WI38 (cell line): ENCODE measurements at regions not wholly inside any gene's neighbourhood (a gene's known extent, or its start where the extent isn't known, plus 50 kb on each side); places are given as distances from the start of the nearest gene placed in this dataset.

Experiments used
- H3K4me3 ChIP-seq: 2 replicates; pipeline ENCODE4 v1.5.1; 2011; ENCODE audit warnings: low read depth, mild to moderate bottlenecking, control low read depth, low read length
- TF ChIP-seq, protein P1 (sequence below): IDR thresholded peaks from 2 replicates; pipeline ENCODE4 v1.5.1; 2012; ENCODE audit warnings: low read depth, mild to moderate bottlenecking, control low read depth, low read length

GRCh38 chr15:25207369-25207768 lies 231.5 kb downstream of the UBE3A start:
- TF ChIP-seq, protein P1, sequence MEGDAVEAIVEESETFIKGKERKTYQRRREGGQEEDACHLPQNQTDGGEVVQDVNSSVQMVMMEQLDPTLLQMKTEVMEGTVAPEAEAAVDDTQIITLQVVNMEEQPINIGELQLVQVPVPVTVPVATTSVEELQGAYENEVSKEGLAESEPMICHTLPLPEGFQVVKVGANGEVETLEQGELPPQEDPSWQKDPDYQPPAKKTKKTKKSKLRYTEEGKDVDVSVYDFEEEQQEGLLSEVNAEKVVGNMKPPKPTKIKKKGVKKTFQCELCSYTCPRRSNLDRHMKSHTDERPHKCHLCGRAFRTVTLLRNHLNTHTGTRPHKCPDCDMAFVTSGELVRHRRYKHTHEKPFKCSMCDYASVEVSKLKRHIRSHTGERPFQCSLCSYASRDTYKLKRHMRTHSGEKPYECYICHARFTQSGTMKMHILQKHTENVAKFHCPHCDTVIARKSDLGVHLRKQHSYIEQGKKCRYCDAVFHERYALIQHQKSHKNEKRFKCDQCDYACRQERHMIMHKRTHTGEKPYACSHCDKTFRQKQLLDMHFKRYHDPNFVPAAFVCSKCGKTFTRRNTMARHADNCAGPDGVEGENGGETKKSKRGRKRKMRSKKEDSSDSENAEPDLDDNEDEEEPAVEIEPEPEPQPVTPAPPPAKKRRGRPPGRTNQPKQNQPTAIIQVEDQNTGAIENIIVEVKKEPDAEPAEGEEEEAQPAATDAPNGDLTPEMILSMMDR = no peak
- no peak overlapping the region for H3K4me3 ChIP-seq

GRCh38 chr15:25208735-25209134 lies 230.1 kb downstream of the UBE3A start:
- no peak overlapping the region for H3K4me3 ChIP-seq
- TF ChIP-seq, protein P1 = no peak

DNA sequence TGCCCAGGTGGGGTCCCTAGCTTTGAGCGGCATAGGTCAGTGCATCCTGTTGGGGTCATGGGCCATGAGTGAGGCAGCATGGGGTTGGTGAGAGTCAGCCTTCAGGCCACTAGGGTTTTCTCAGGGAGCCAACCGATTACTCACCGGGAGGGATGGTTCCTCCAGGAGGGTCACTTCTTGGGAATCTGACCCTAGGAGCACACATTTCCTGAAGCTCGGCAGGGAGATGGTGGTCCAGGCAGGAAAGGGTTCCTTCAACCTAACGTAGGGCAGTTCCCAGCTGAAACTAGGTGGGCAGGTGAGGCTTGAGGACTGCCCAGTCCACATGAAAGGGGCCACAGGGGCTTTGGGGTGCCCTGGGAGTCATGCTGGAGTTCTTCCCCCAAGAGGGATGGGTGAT lies 218.0 kb downstream of the UBE3A start:
- H3K4me3 ChIP-seq = no peak overlapping the region
- TF ChIP-seq, protein P1 = no peak

GRCh38 chr15:25224396-25224795 lies 214.4 kb downstream of the UBE3A start:
- H3K4me3 ChIP-seq = no peak overlapping the region
- TF ChIP-seq, protein P1 = no peak

GRCh38 chr15:25226360-25226759 lies 212.5 kb downstream of the UBE3A start:
- no peak overlapping the region for H3K4me3 ChIP-seq
- TF ChIP-seq, protein P1 = no peak

- TF ChIP-seq, protein P1 = no peak
- H3K4me3 ChIP-seq = no peak overlapping the region
These were observed 210.6 kb downstream of the UBE3A start for GRCh38 chr15:25228261-25228660.

GRCh38 chr15:25230442-25230841 lies 208.4 kb downstream of the UBE3A start:
- TF ChIP-seq, protein P1 = no peak
- no peak overlapping the region for H3K4me3 ChIP-seq
